HCT116 (cell line): ENCODE measurements at regions not wholly inside any gene's neighbourhood (a gene's known extent, or its start where the extent isn't known, plus 50 kb on each side); places are given as distances from the start of the nearest gene placed in this dataset.

ENCODE experiments used
- ATAC-seq: fragments of 200-7000 bp; cut with Tn5 transposase; 2 replicates; pipeline ENCODE4 v1.9.1; 2020; ENCODE audit warnings: mild to moderate bottlenecking, moderate library complexity
- BruUV-seq: library from RNA; stranded (reverse); fragments of 400-500 nt; replicated peaks from 2 replicates; lab custom pipeline; 2021; lab: Mats Ljungman, UMichigan
- CTCF ChIA-PET: fragments of 300-600 bp; sonication (Branson Sonifier 250); formaldehyde crosslinking; loops from one replicate; lab custom pipeline; 2021; ENCODE audit warnings: antibody characterized with exemption; lab: Charles Lee
- POLR2A ChIA-PET: fragments of 300-600, 350-600 bp; sonication (Branson Sonifier 250); formaldehyde crosslinking; loops from one replicate; lab custom pipeline; 2021; ENCODE audit warnings: antibody characterized with exemption; lab: Charles Lee
- RAD21 ChIA-PET, 2 experiments: fragments of 300-600 bp; sonication (Branson Sonifier 250); formaldehyde crosslinking; loops; one replicate each; lab custom pipeline; 2023; ENCODE audit warnings: low total read pairs in 2 of 2; ENCODE audit not compliant: uncharacterized antibody in 2 of 2, unreplicated experiment in 2 of 2, low non-redundant PET in 1 of 2; lab: Charles Lee
- DNase-seq: peaks from one replicate; pipeline ENCODE4 v3.0.0-alpha.2; 2010; ENCODE audit warnings: low read depth, low spot score
- H2AFZ ChIP-seq: fragments of 200-600 bp; shearing (Covaris generic), sonication (generic); 2 replicates; pipeline ENCODE4 v1.6.1; 2017; ENCODE audit warnings: low read depth, mixed run types, mixed read lengths, antibody characterized with exemption, low read length; ENCODE audit not compliant: poor library complexity, severe bottlenecking
- H3K27ac ChIP-seq: 2 replicates; pipeline ENCODE4 v1.5.1; 2012; ENCODE audit warnings: low read depth, low read length
- H3K27me3 ChIP-seq: fragments of 200-600 bp; sonication (generic); 2 replicates; pipeline ENCODE4 v1.6.1; 2016; ENCODE audit warnings: mixed run types, low read length, mixed read lengths; ENCODE audit not compliant: insufficient read depth
- H3K36me3 ChIP-seq, 2 experiments: fragments of 200-500 bp in 1 of 2; fragments of 200-600 bp in 1 of 2; sonication (Bioruptor generic) in 1 of 2; sonication (generic) in 1 of 2; 2 replicates each; pipeline versions ENCODE4 v1.5.1 to v1.6.1; 2014 to 2016; ENCODE audit warnings: low read length in 2 of 2, inconsistent platforms in 1 of 2, mixed read lengths in 1 of 2, mixed run types in 1 of 2; ENCODE audit not compliant: insufficient read depth in 2 of 2, control insufficient read depth in 1 of 2
- H3K4me1 ChIP-seq, 2 experiments: fragments of 200-600 bp in 1 of 2; sonication (generic) in 1 of 2; 2 replicates each; pipeline versions ENCODE4 v1.5.1 to v1.6.1; 2012 to 2017; ENCODE audit warnings: low read length in 2 of 2, inconsistent platforms in 1 of 2, mild to moderate bottlenecking in 1 of 2, mixed read lengths in 1 of 2, mixed run types in 1 of 2, moderate library complexity in 1 of 2; ENCODE audit not compliant: insufficient read depth in 2 of 2, control insufficient read depth in 1 of 2
- H3K4me2 ChIP-seq: fragments of 200-600 bp; sonication (generic); 2 replicates; pipeline ENCODE4 v1.6.1; 2017; ENCODE audit warnings: mixed run types, low read length, mixed read lengths
- H3K4me3 ChIP-seq, 2 experiments: fragments of 200-600 bp in 1 of 2; sonication (generic) in 1 of 2; replicated peaks in 1 of 2; 2 replicates each; pipeline ENCODE4 v1.5.1; 2011 to 2016; ENCODE audit warnings: low read length in 2 of 2, control low read depth in 1 of 2, low read depth in 1 of 2, mild to moderate bottlenecking in 1 of 2, mixed read lengths in 1 of 2, mixed run types in 1 of 2
- H3K79me2 ChIP-seq: fragments of 200-600 bp; sonication (generic); 2 replicates; pipeline ENCODE4 v1.6.1; 2017; ENCODE audit warnings: mild to moderate bottlenecking, mixed run types, low read length, moderate library complexity, mixed read lengths; ENCODE audit not compliant: insufficient read depth
- H3K9ac ChIP-seq: fragments of 200-600 bp; sonication (generic); 2 replicates; pipeline ENCODE4 v1.6.1; 2016; ENCODE audit warnings: low read length, mixed read lengths
- H3K9me2 ChIP-seq: fragments of 200-600 bp; sonication (generic), shearing (Covaris generic); 2 replicates; pipeline ENCODE4 v1.6.1; 2017; ENCODE audit warnings: mixed run types, mild to moderate bottlenecking, moderate library complexity; ENCODE audit not compliant: insufficient read depth
- H3K9me3 ChIP-seq, 2 experiments: fragments of 200-500 bp in 1 of 2; fragments of 200-600 bp in 1 of 2; sonication (Bioruptor generic) in 1 of 2; sonication (generic) in 1 of 2; 2 replicates each; pipeline ENCODE4 v1.6.1; 2014 to 2017; ENCODE audit warnings: low read length in 2 of 2, mixed read lengths in 2 of 2, inconsistent platforms in 1 of 2, low read depth in 1 of 2, mild to moderate bottlenecking in 1 of 2, mixed run types in 1 of 2, moderate library complexity in 1 of 2; ENCODE audit not compliant: control insufficient read depth in 1 of 2, insufficient read depth in 1 of 2
- H4K20me1 ChIP-seq: fragments of 200-600 bp; sonication (generic), shearing (Covaris generic); 2 replicates; pipeline ENCODE4 v1.6.1; 2017; ENCODE audit warnings: mixed run types, mild to moderate bottlenecking, moderate library complexity; ENCODE audit not compliant: insufficient read depth
- CBX3 ChIP-seq: IDR thresholded peaks from 2 replicates; pipeline ENCODE4 v1.6.1; 2012; ENCODE audit warnings: low read depth
- EGR1 ChIP-seq: IDR thresholded peaks from 2 replicates; pipeline ENCODE4 v1.6.1; 2012; ENCODE audit warnings: low read depth
- SIN3A ChIP-seq: IDR thresholded peaks from 2 replicates; pipeline ENCODE4 v1.6.1; 2012; ENCODE audit warnings: low read depth
- intact Hi-C: fragments of 100-400 bp; cut with micrococcal nuclease; formaldehyde crosslinking; loops from 2 replicates; pipeline ENCODE4 v1.10.0; 2022

- H3K9ac ChIP-seq, result no peak overlapping the region
- no peak overlapping the region for H2AFZ ChIP-seq
- ChIA-PET POLR2A (no interaction called here), RAD21 (no interaction called here), CTCF (no interaction called here)
- H3K27me3 ChIP-seq, result no peaks in the 10 kb centered on the region
- no peaks in the 10 kb centered on the region for H3K9me2 ChIP-seq
- TF ChIP-seq SIN3A, result no peak
- TF ChIP-seq CBX3, result no peak
- H3K4me2 ChIP-seq, result no peak overlapping the region
- H3K27ac ChIP-seq, result no peak overlapping the region
- intact Hi-C loops, result no loop called here
- H3K4me3 ChIP-seq, result no peak overlapping the region
- peaks cover 7 to 42% of the 10 kb centered on the region in 2 experiments; a peak in 2 of 4 replicates for H3K9me3 ChIP-seq
- no peaks in the 10 kb centered on the region for H3K36me3 ChIP-seq
- no peak for DNase-seq
- H3K4me1 ChIP-seq, result no peaks in the 10 kb centered on the region
- no TSS peak for BruUV-seq
- ATAC-seq, result no peak
- H4K20me1 ChIP-seq, result no peaks in the 10 kb centered on the region
- H3K79me2 ChIP-seq, result no peaks in the 10 kb centered on the region
Measured at GRCh38 chr20:60505423-60505822, 547.2 kb downstream of the CDH26 start.

- DNase-seq (no peak), ATAC-seq (no peak)
- Histone ChIP-seq H3K4me3 (no peak overlapping the region), H3K9ac (no peak overlapping the region), H3K4me2 (no peak overlapping the region), H3K79me2 (no peaks in the 10 kb centered on the region), H3K27ac (no peak overlapping the region), H4K20me1 (no peaks in the 10 kb centered on the region), H2AFZ (no peak overlapping the region), H3K9me3 (peaks cover 7 to 40% of the 10 kb centered on the region in 2 experiments; a peak in 2 of 4 replicates), H3K36me3 (no peaks in the 10 kb centered on the region), H3K4me1 (no peaks in the 10 kb centered on the region), H3K9me2 (no peaks in the 10 kb centered on the region), H3K27me3 (no peaks in the 10 kb centered on the region)
- TF ChIP-seq EGR1, result no peak
- ChIA-PET RAD21 (no interaction called here), POLR2A (no interaction called here), CTCF (no interaction called here)
- intact Hi-C loops, result no loop called here
- no TSS peak for BruUV-seq
Measured at GRCh38 chr20:60506061-60506460, 547.8 kb downstream of the CDH26 start.
